ENCODE measurements at regions not wholly inside any gene's neighbourhood (a gene's known extent, or its start where the extent isn't known, plus 50 kb on each side); places are given as distances from the start of the nearest gene placed in this dataset.
"Not testable (repeated sequence)": the region's sequence is repeated elsewhere in the genome, so short reads cannot be mapped to it uniquely, and the experiment has no call there.

- peak; percentile 50 for DNase-seq
Observed at GRCh38 chr22:22745225-22746060, 101.0 kb downstream of the GGTLC2 start.

- peak; percentile 2 for DNase-seq
Observed at GRCh38 chr22:22746061-22746962, 101.9 kb downstream of the GGTLC2 start.

GRCh38 chr22:22746963-22747933 is 102.8 kb downstream of the GGTLC2 start:
- DNase-seq, result no peak

- DNase-seq, result peak; percentile 63
Observed at GRCh38 chr22:22748297-22748743, 103.9 kb downstream of the GGTLC2 start.

GRCh38 chr22:22748756-22749155 is 104.3 kb downstream of the GGTLC2 start:
- DNase-seq, result no peak

GRCh38 chr22:22749167-22749758 is 104.8 kb downstream of the GGTLC2 start:
- no peak for DNase-seq

- DNase-seq, result no peak
Observed at GRCh38 chr22:22750335-22751042, 106.1 kb downstream of the GGTLC2 start.

GRCh38 chr22:22751043-22751603 is 106.7 kb downstream of the GGTLC2 start:
- no peak for DNase-seq

GRCh38 chr22:22752199-22752555 is 107.8 kb downstream of the GGTLC2 start:
- no peak for DNase-seq

GRCh38 chr22:22752556-22753477 is 108.4 kb downstream of the GGTLC2 start:
- DNase-seq, result no peak

GRCh38 chr22:22753526-22754267 is 109.3 kb downstream of the GGTLC2 start:
- DNase-seq, result peak; percentile 67

GRCh38 chr22:22754268-22754657 is 109.8 kb downstream of the GGTLC2 start:
- no peak for DNase-seq

- no peak for DNase-seq
Observed at GRCh38 chr22:22754961-22755777, 110.8 kb downstream of the GGTLC2 start.

- no peak for DNase-seq
Observed at GRCh38 chr22:22755778-22756100, 111.3 kb downstream of the GGTLC2 start.

- no peak for DNase-seq
Observed at GRCh38 chr22:22756109-22756508, 111.7 kb downstream of the GGTLC2 start.

- not testable (repeated sequence) for DNase-seq
Observed at GRCh38 chr22:22756551-22757201, 112.3 kb downstream of the GGTLC2 start.

- DNase-seq, result not testable (repeated sequence)
Observed at GRCh38 chr22:22758101-22758807, 113.8 kb downstream of the GGTLC2 start.
